ENCODE measurements at regions not wholly inside any gene's neighbourhood (a gene's known extent, or its start where the extent isn't known, plus 50 kb on each side); places are given as distances from the start of the nearest gene placed in this dataset.
"Not testable (repeated sequence)": the region's sequence is repeated elsewhere in the genome, so short reads cannot be mapped to it uniquely, and the experiment has no call there.

- Mint-ChIP-seq H3K4me3 (no peak overlapping the region), H3K9me3 (peaks cover 2% of the 10 kb centered on the region)
These were observed 296.7 kb upstream of the CASK start for GRCh38 chrX:42220083-42220482.

GRCh38 chrX:42219231-42219630, 295.9 kb upstream of the CASK start:
- ATAC-seq = no peak
- Mint-ChIP-seq H3K4me3 (no peak overlapping the region), H3K4me1 (no peaks in the 10 kb centered on the region), H3K27ac (no peak overlapping the region), H3K36me3 (no peaks in the 10 kb centered on the region), H3K27me3 (no peaks in the 10 kb centered on the region), H3K9me3 (no peaks in the 10 kb centered on the region)

More at GRCh38 chrX:42220083-42220482, 296.7 kb upstream of the CASK start:
- Mint-ChIP-seq H3K36me3 (peaks cover 5% of the 10 kb centered on the region), H3K4me1 (no peaks in the 10 kb centered on the region), H3K27me3 (no peaks in the 10 kb centered on the region), H3K27ac (no peak overlapping the region)
- ATAC-seq = no peak

GRCh38 chrX:42195506-42195905, 272.2 kb upstream of the CASK start:
- H3K4me3 Mint-ChIP-seq = no peak overlapping the region
- ATAC-seq = no peak
- H3K36me3 Mint-ChIP-seq = no peaks in the 10 kb centered on the region
- no peaks in the 10 kb centered on the region for H3K4me1 Mint-ChIP-seq
- H3K27ac Mint-ChIP-seq = no peak overlapping the region
- peaks cover 3% of the 10 kb centered on the region for H3K9me3 Mint-ChIP-seq
- H3K27me3 Mint-ChIP-seq = no peaks in the 10 kb centered on the region

GRCh38 chrX:42189576-42189975, 266.2 kb upstream of the CASK start:
- H3K4me1 Mint-ChIP-seq = peaks cover 8% of the 10 kb centered on the region
- peaks cover 3% of the 10 kb centered on the region for H3K9me3 Mint-ChIP-seq
- H3K36me3 Mint-ChIP-seq = no peaks in the 10 kb centered on the region
- no peaks in the 10 kb centered on the region for H3K27me3 Mint-ChIP-seq
- no peak overlapping the region for H3K4me3 Mint-ChIP-seq
- no peak overlapping the region for H3K27ac Mint-ChIP-seq
- no peak for ATAC-seq

- Mint-ChIP-seq H3K36me3 (no peaks in the 10 kb centered on the region), H3K27me3 (no peaks in the 10 kb centered on the region), H3K9me3 (peaks cover 3% of the 10 kb centered on the region), H3K27ac (no peak overlapping the region), H3K4me1 (peaks cover 8% of the 10 kb centered on the region), H3K4me3 (no peak overlapping the region)
- no peak for ATAC-seq
These were observed 265.4 kb upstream of the CASK start for GRCh38 chrX:42188730-42189129.

- no peak for ATAC-seq
- no peak overlapping the region for H3K4me3 Mint-ChIP-seq
- H3K27ac Mint-ChIP-seq = no peak overlapping the region
- no peaks in the 10 kb centered on the region for H3K36me3 Mint-ChIP-seq
- H3K4me1 Mint-ChIP-seq = no peaks in the 10 kb centered on the region
- no peaks in the 10 kb centered on the region for H3K9me3 Mint-ChIP-seq
- no peaks in the 10 kb centered on the region for H3K27me3 Mint-ChIP-seq
These were observed 253.4 kb upstream of the CASK start for GRCh38 chrX:42176789-42177188.

- no peaks in the 10 kb centered on the region for H3K9me3 Mint-ChIP-seq
- no peak for ATAC-seq
- no peaks in the 10 kb centered on the region for H3K4me1 Mint-ChIP-seq
- no peak overlapping the region for H3K4me3 Mint-ChIP-seq
- no peaks in the 10 kb centered on the region for H3K27me3 Mint-ChIP-seq
- no peak overlapping the region for H3K27ac Mint-ChIP-seq
- no peaks in the 10 kb centered on the region for H3K36me3 Mint-ChIP-seq
These were observed 252.5 kb upstream of the CASK start for GRCh38 chrX:42175843-42176242.

GRCh38 chrX:42157923-42158322, 234.6 kb upstream of the CASK start:
- not testable (repeated sequence) for H3K4me1 Mint-ChIP-seq, H3K4me3 Mint-ChIP-seq, H3K27ac Mint-ChIP-seq, H3K36me3 Mint-ChIP-seq, H3K27me3 Mint-ChIP-seq, ATAC-seq
- H3K9me3 Mint-ChIP-seq = peaks cover 11% of the 10 kb centered on the region

GRCh38 chrX:42151808-42152207, 228.5 kb upstream of the CASK start:
- Mint-ChIP-seq H3K4me1 (no peaks in the 10 kb centered on the region), H3K4me3 (no peak overlapping the region), H3K27me3 (no peaks in the 10 kb centered on the region), H3K27ac (no peak overlapping the region), H3K36me3 (no peaks in the 10 kb centered on the region), H3K9me3 (no peaks in the 10 kb centered on the region)
- ATAC-seq = no peak

- ATAC-seq = no peak
- H3K9me3 Mint-ChIP-seq = no peaks in the 10 kb centered on the region
- no peak overlapping the region for H3K27ac Mint-ChIP-seq
- no peaks in the 10 kb centered on the region for H3K36me3 Mint-ChIP-seq
- no peaks in the 10 kb centered on the region for H3K4me1 Mint-ChIP-seq
- no peak overlapping the region for H3K4me3 Mint-ChIP-seq
- H3K27me3 Mint-ChIP-seq = no peaks in the 10 kb centered on the region
These were observed 226.4 kb upstream of the CASK start for GRCh38 chrX:42149765-42150164.

GRCh38 chrX:42149281-42149680, 225.9 kb upstream of the CASK start:
- H3K27ac Mint-ChIP-seq = no peak overlapping the region
- H3K27me3 Mint-ChIP-seq = no peaks in the 10 kb centered on the region
- no peaks in the 10 kb centered on the region for H3K36me3 Mint-ChIP-seq
- H3K4me3 Mint-ChIP-seq = no peak overlapping the region
- no peak for ATAC-seq
- H3K9me3 Mint-ChIP-seq = no peaks in the 10 kb centered on the region
- H3K4me1 Mint-ChIP-seq = no peaks in the 10 kb centered on the region

- ATAC-seq = no peak
- Mint-ChIP-seq H3K27me3 (no peaks in the 10 kb centered on the region), H3K27ac (no peak overlapping the region), H3K36me3 (no peaks in the 10 kb centered on the region), H3K4me3 (no peak overlapping the region), H3K4me1 (no peaks in the 10 kb centered on the region), H3K9me3 (peaks cover 5% of the 10 kb centered on the region)
These were observed 220.7 kb upstream of the CASK start for GRCh38 chrX:42143866-42144592.

GRCh38 chrX:42140320-42140719, 217.0 kb upstream of the CASK start:
- Mint-ChIP-seq H3K4me3 (no peak overlapping the region), H3K27ac (no peak overlapping the region), H3K36me3 (no peaks in the 10 kb centered on the region), H3K9me3 (peaks cover 9% of the 10 kb centered on the region), H3K27me3 (no peaks in the 10 kb centered on the region), H3K4me1 (no peaks in the 10 kb centered on the region)
- no peak for ATAC-seq

GRCh38 chrX:42135583-42136228, 212.4 kb upstream of the CASK start:
- H3K27me3 Mint-ChIP-seq = no peaks in the 10 kb centered on the region
- H3K4me1 Mint-ChIP-seq = no peaks in the 10 kb centered on the region
- H3K9me3 Mint-ChIP-seq = peaks cover 8% of the 10 kb centered on the region
- no peaks in the 10 kb centered on the region for H3K36me3 Mint-ChIP-seq
- H3K4me3 Mint-ChIP-seq = no peak overlapping the region
- ATAC-seq = no peak
- H3K27ac Mint-ChIP-seq = no peak overlapping the region

- Mint-ChIP-seq H3K27ac (no peak overlapping the region), H3K36me3 (peaks cover 5% of the 10 kb centered on the region), H3K9me3 (no peaks in the 10 kb centered on the region), H3K27me3 (no peaks in the 10 kb centered on the region), H3K4me1 (peaks cover 28% of the 10 kb centered on the region), H3K4me3 (no peak overlapping the region)
- no peak for ATAC-seq
These were observed 208.5 kb upstream of the CASK start for GRCh38 chrX:42131856-42132255.

All from stimulated activated memory B cell treated with anti-CD40 and anti-IgM and Interleukin-4, amounts not matched to agents 10 μg/mL and 1 μg/mL and 100 μg/mL, for 72 hours (primary cell).